GM23338 (cell line): ENCODE measurements at regions not wholly inside any gene's neighbourhood (a gene's known extent, or its start where the extent isn't known, plus 50 kb on each side); places are given as distances from the start of the nearest gene placed in this dataset.

Source experiments
- ATAC-seq: fragments of 200-7000 bp; cut with Tn5 transposase; 3 replicates; pipeline ENCODE4 v1.9.1; 2020
- DNase-seq: peaks from one replicate; pipeline ENCODE4 v3.0.0-alpha.2; 2015; ENCODE audit warnings: low spot score
- H2AFZ ChIP-seq: fragments of 200-600 bp; sonication (generic); 2 replicates; pipeline ENCODE4 v1.8.0; 2016; ENCODE audit warnings: antibody characterized with exemption, mild to moderate bottlenecking, moderate library complexity
- H3F3A ChIP-seq: fragments of 200-600 bp; sonication (generic); replicated peaks from 2 replicates; pipeline ENCODE4 v1.8.0; 2017; ENCODE audit warnings: antibody characterized with exemption, mixed run types, low read depth
- H3K27ac ChIP-seq: fragments of 200-600 bp; sonication (generic); 2 replicates; pipeline ENCODE4 v1.6.1; 2016; ENCODE audit warnings: low read depth
- H3K27me3 ChIP-seq: fragments of 200-600 bp; sonication (generic); 2 replicates; pipeline ENCODE4 v1.8.0; 2016; ENCODE audit warnings: mild to moderate bottlenecking, mixed run types, moderate library complexity; ENCODE audit not compliant: insufficient read depth
- H3K36me3 ChIP-seq: fragments of 200-600 bp; sonication (generic); 2 replicates; pipeline ENCODE4 v1.8.0; 2016; ENCODE audit warnings: mild to moderate bottlenecking; ENCODE audit not compliant: insufficient read depth
- H3K4me1 ChIP-seq: fragments of 200-600 bp; sonication (generic); 2 replicates; pipeline ENCODE4 v1.8.0; 2016; ENCODE audit warnings: mild to moderate bottlenecking, moderate library complexity; ENCODE audit not compliant: insufficient read depth
- H3K4me2 ChIP-seq: fragments of 200-600 bp; sonication (generic); 2 replicates; pipeline ENCODE4 v1.7.1; 2017; ENCODE audit warnings: mixed run types
- H3K4me3 ChIP-seq: fragments of 200-600 bp; sonication (generic); 2 replicates; pipeline ENCODE4 v1.6.1; 2016; ENCODE audit warnings: mixed run types
- H3K79me2 ChIP-seq: fragments of 200-600 bp; sonication (generic); replicated peaks from 2 replicates; pipeline ENCODE4 v1.8.0; 2017; ENCODE audit warnings: mild to moderate bottlenecking; ENCODE audit not compliant: insufficient read depth
- H3K9me2 ChIP-seq: fragments of 200-600 bp; sonication (generic); 2 replicates; pipeline ENCODE4 v1.8.0; 2017; ENCODE audit not compliant: insufficient read depth
- H4K20me1 ChIP-seq: fragments of 200-600 bp; sonication (generic); replicated peaks from 2 replicates; pipeline ENCODE4 v1.8.0; 2017; ENCODE audit warnings: mild to moderate bottlenecking; ENCODE audit not compliant: insufficient read depth
- H3K27ac Mint-ChIP-seq: 2 replicates; pipeline ENCODE4 v1.8.0; 2020; ENCODE audit warnings: inconsistent platforms, mild to moderate bottlenecking, moderate library complexity, mixed read lengths
- H3K27me3 Mint-ChIP-seq: 3 replicates; pipeline ENCODE4 v1.8.0; 2022; ENCODE audit warnings: low read depth, mild to moderate bottlenecking, moderate library complexity, mixed read lengths, inconsistent platforms; ENCODE audit not compliant: insufficient read depth, poor library complexity
- H3K36me3 Mint-ChIP-seq: 3 replicates; pipeline ENCODE4 v1.8.0; 2021; ENCODE audit warnings: low read depth, mild to moderate bottlenecking, inconsistent platforms, moderate library complexity, mixed read lengths
- H3K4me1 Mint-ChIP-seq: 3 replicates; pipeline ENCODE4 v1.8.0; 2020; ENCODE audit warnings: mild to moderate bottlenecking, inconsistent platforms, mixed read lengths
- H3K4me3 Mint-ChIP-seq: 3 replicates; pipeline ENCODE4 v1.8.0; 2021; ENCODE audit warnings: moderate library complexity, mild to moderate bottlenecking, inconsistent platforms, mixed read lengths
- H3K9me3 Mint-ChIP-seq: 3 replicates; pipeline ENCODE4 v1.8.0; 2020; ENCODE audit warnings: moderate library complexity, mild to moderate bottlenecking, inconsistent platforms, mixed read lengths
- CREB1 ChIP-seq: fragments of 250-450 bp; sonication (Bioruptor Pico); IDR thresholded peaks from 2 replicates; pipeline ENCODE4 v1.5.0; 2020; ENCODE audit warnings: low read depth, mild to moderate bottlenecking, moderate library complexity
- CTCF ChIP-seq, 2 experiments: fragments of 200-600 bp in 1 of 2; sonication (generic) in 1 of 2; conservative IDR thresholded peaks; 2 replicates each; pipeline versions ENCODE4 v1.5.1 to v1.6.1; 2016 to 2017; ENCODE audit warnings: antibody characterized with exemption in 2 of 2, low read depth in 2 of 2, mild to moderate bottlenecking in 2 of 2, moderate library complexity in 1 of 2
- ETS1 ChIP-seq: IDR thresholded peaks from 2 replicates; pipeline ENCODE4 v1.6.1; 2016; ENCODE audit warnings: antibody characterized with exemption
- EZH2 ChIP-seq: fragments of 200-600 bp; sonication (generic); IDR thresholded peaks from one replicate; pipeline ENCODE4 v1.8.0; 2017; ENCODE audit warnings: antibody characterized with exemption, mild to moderate bottlenecking, low read depth; ENCODE audit not compliant: unreplicated experiment
- EZH2phosphoT487 ChIP-seq: fragments of 200-600 bp; sonication (generic); IDR thresholded peaks from one replicate; pipeline ENCODE4 v1.8.1; 2018; ENCODE audit warnings: antibody characterized with exemption; ENCODE audit not compliant: unreplicated experiment
- JUNB ChIP-seq: IDR thresholded peaks from one replicate; pipeline ENCODE4 v1.6.1; 2016; ENCODE audit warnings: antibody characterized with exemption; ENCODE audit not compliant: unreplicated experiment
- POLR2AphosphoS5 ChIP-seq: IDR thresholded peaks from 2 replicates; pipeline ENCODE4 v1.6.1; 2016; ENCODE audit warnings: antibody characterized with exemption, low read depth
- REST ChIP-seq: IDR thresholded peaks from one replicate; pipeline ENCODE4 v1.6.1; 2018; ENCODE audit warnings: antibody characterized with exemption; ENCODE audit not compliant: unreplicated experiment
- STAT1 ChIP-seq: IDR thresholded peaks from one replicate; pipeline ENCODE4 v1.6.1; 2016; ENCODE audit warnings: antibody characterized with exemption; ENCODE audit not compliant: unreplicated experiment
- ZNF114 ChIP-seq: fragments of 250-450 bp; sonication (Bioruptor Pico); IDR thresholded peaks from 2 replicates; pipeline ENCODE4 v1.5.0; 2020; ENCODE audit warnings: mild to moderate bottlenecking, moderate library complexity
- ZNF331 ChIP-seq: fragments of 250-450 bp; sonication (Bioruptor Pico); IDR thresholded peaks from 2 replicates; pipeline ENCODE4 v1.5.0; 2020; ENCODE audit warnings: low read depth, mild to moderate bottlenecking, moderate library complexity

GRCh38 chr2:121004950-121005349 is 269.3 kb downstream of the GLI2 start (continued):
- TF ChIP-seq ETS1 (no peak), JUNB (no peak), CTCF (conservative IDR thresholded peaks at IDR 0.05; ENCODE audit: low read depth in 2 of 2) (no peak), EZH2phosphoT487 (no peak), POLR2AphosphoS5 (no peak), EZH2 (no peak)

- no peak overlapping the region for H3K27ac ChIP-seq
- ATAC-seq = no peak
- 0 out of 2 replicates have a peak, but pooled peaks cover 9% of the 10 kb centered on the region for H3K9me2 ChIP-seq
- Mint-ChIP-seq H3K4me1 (peaks cover 21% of the 10 kb centered on the region), H3K9me3 (peaks cover 11% of the 10 kb centered on the region; the same call in 1 of the 3 replicates), H3K27me3 (peaks cover 22% of the 10 kb centered on the region), H3K27ac (no peak overlapping the region), H3K36me3 (peaks cover 6% of the 10 kb centered on the region), H3K4me3 (no peak overlapping the region)
- no peaks in the 10 kb centered on the region for H3K27me3 ChIP-seq
- no peak overlapping the region for H3K4me3 ChIP-seq
- no peaks in the 10 kb centered on the region for H3K36me3 ChIP-seq
- H3K4me2 ChIP-seq = no peak overlapping the region
- no peaks in the 10 kb centered on the region for H3F3A ChIP-seq
- no peak for DNase-seq
- H2AFZ ChIP-seq = no peak overlapping the region
- H3K79me2 ChIP-seq = no peaks in the 10 kb centered on the region
- no peaks in the 10 kb centered on the region for H4K20me1 ChIP-seq
- H3K4me1 ChIP-seq = peaks cover 15% of the 10 kb centered on the region
- TF ChIP-seq STAT1 (no peak), ZNF114 (CRISPR knock-in tag) (no peak), REST (no peak), ZNF331 (CRISPR knock-in tag) (no peak), ETS1 (no peak), CREB1 (CRISPR knock-in tag) (no peak), CTCF (conservative IDR thresholded peaks at IDR 0.05; ENCODE audit: low read depth in 2 of 2) (no peak), JUNB (no peak), EZH2 (no peak)
These were observed 269.8 kb downstream of the GLI2 start for GRCh38 chr2:121005453-121005852.
